Stimulated activated CD4-positive, alpha-beta T cell treated with anti-CD3 and anti-CD28 coated beads, Interleukin-12 subunit alpha, Interleukin-12 subunit beta, amount 100 ng/mL, for 24 hours (primary cell): ENCODE measurements at regions not wholly inside any gene's neighbourhood (a gene's known extent, or its start where the extent isn't known, plus 50 kb on each side); places are given as distances from the start of the nearest gene placed in this dataset.

Source experiments
- DNase-seq, 2 experiments: peaks; one replicate each; pipeline ENCODE4 v3.0.0-alpha.2; 2020; ENCODE audit warnings: low read depth in 2 of 2

GRCh38 chr3:104628185-104628789 is 738.4 kb upstream of the ALCAM start:
- no peak for DNase-seq

DNA sequence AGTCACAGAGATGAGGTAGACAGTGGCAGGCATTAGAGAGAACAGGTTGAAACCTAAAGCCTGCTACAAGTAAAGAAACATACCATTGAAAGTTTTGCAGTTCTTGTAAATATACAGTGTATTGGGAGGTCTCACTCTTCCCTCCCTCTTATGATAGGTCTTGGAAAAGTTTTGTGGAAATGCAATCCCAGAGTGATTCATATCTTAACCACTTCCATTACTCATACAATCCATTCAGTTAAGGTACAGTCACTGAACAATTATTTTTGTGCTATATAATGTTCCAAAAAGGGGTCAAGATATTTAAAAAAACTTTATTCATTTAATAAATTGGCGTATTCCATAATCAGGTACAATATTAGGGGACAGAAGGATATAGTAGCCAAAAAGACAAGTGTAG is 737.7 kb upstream of the ALCAM start:
- DNase-seq: no peak

GRCh38 chr3:104631254-104631653 is 735.5 kb upstream of the ALCAM start:
- DNase-seq: no peak

DNA sequence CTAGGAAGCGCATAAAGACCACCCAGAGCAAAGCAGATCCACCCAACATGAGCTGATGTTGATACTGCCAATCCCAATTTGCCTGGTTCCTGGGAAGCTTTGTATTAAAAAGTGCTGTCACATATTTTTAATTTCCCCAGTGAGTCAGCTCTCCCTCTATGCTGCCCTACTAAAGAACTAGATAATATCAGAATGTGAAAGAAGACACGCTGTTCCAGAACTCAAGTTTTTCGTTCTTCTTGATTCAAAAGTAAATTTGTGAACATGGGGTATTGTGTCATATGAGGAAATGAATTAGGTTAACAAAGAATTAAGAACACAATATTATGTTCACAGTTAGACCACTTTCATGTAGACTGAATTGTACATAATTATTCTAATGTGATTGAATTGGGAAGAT is 734.2 kb upstream of the ALCAM start:
- no peak for DNase-seq

DNA sequence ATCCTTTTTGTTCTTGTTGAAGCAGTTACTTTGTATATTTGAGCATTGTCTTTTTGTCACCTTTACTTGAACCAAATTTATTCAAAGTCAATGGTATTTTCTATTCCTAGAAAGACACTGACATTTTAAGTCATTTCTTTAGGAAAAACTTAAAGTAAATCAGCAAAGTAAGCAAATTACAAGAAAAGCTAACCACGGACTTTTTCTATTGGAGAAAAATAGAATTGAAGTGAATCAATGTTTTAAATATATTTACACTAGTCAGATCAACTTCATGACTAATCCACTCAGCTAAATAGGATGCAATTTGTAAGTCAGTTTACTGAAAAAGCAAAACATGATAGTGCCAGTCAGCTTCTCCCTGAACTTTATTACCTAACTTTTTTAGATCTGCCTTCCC is 733.8 kb upstream of the ALCAM start:
- no peak for DNase-seq

- no peak for DNase-seq
These were observed 730.7 kb upstream of the ALCAM start for GRCh38 chr3:104635872-104636580.

DNA sequence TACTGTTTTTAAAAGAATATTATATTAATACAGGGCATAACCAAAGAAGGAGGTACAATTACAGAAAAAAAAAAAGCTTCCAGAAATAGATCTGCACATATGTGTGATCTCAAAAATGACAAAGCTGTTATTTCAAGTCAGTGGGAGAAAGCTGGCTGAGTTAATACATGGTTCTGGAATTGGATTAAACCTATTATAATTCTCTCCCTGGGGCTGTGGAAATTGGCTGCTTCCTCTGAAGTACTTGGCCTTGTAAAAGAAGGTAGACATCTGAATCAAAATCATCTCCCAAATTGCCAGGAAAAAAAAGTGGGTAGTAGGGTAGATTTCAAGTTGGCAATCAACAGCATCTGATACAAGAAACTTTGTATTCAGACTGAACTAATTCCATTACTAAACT is 723.9 kb upstream of the ALCAM start:
- DNase-seq: no peak

- DNase-seq: no peak
These were observed 720.5 kb upstream of the ALCAM start for GRCh38 chr3:104646196-104646595.

GRCh38 chr3:104648823-104649222 is 717.9 kb upstream of the ALCAM start:
- DNase-seq: no peak

DNA sequence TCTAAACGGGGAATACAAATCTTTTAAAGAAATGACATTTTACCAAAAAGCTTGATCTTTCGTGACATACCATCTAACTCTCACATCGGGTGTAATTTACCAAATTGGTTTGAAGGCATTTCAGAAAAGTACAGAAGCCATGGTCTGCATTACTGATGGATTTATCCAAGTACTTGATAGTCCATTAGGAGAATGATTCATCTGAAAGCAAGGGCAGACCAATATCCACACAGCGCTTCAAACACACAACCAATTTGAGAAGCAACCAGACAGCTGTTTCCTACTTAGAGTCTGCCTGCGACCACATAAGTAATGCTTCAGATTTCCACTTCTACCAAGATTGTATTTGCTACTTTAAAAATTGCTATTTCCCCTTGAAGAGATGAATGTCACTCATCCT is 697.6 kb upstream of the ALCAM start:
- no peak for DNase-seq

DNA sequence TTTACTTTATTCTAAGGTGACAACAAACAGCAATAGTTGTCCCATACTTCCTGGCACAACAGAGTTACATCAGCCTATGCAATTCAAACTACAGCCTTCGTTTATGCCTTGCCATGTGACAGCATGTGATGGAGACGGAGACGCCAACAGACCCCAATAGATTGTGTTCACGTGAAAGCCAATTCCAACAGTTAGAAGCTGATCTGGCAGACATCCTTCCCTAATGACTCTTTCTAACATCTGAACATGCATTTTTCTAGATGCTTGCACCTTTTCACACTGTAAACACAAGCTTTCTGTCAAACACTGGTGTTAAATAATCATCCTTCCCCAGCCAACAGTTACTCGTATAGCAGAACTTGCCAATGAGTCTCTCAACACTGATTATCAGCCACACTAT is 694.4 kb upstream of the ALCAM start:
- DNase-seq: no peak

DNA sequence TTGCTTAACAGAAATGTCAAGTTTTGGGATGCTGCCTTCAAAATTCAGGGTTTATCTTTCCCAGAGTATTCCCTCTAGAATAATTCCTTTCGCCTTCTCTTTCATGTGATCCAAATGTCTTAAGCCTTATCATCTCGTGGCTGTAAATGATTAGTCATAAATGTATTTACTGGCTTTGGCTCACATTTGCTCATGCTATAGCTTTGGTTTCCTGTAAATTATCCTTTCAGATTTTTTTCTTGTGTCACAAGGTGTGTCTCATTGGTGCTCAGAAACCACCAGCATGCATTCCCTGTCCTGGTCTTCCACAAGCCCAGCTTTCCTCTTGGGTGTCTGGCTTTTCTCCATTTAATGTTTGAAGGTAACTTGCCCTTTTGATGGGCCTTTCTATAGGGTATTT is 692.7 kb upstream of the ALCAM start:
- no peak for DNase-seq

- no peak for DNase-seq
These were observed 690.5 kb upstream of the ALCAM start for GRCh38 chr3:104676241-104676640.

DNA sequence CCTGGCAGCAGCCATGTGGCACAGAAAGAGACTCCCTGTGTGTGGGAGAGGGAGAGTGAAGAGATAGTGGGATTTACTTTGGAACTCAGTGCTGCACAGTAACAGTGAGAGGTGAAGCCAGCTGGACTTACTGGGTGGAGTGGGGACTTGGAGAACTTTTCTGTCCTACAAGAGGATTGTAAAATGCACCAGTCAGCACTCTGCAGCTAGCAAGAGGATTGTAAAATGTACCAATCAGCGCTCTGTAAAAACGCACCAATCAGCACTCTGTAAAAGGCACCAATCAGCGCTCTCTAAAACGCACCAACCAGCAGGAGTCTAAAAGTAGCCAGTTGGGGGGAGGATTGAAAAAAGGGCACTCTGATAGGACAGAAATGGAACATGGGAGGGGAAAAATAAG is 688.8 kb upstream of the ALCAM start:
- DNase-seq: no peak

- no peak for DNase-seq
These were observed 681.2 kb upstream of the ALCAM start for GRCh38 chr3:104685492-104685891.

- DNase-seq: no peak
These were observed 679.3 kb upstream of the ALCAM start for GRCh38 chr3:104687362-104687761.

GRCh38 chr3:104696470-104696869 is 670.2 kb upstream of the ALCAM start:
- no peak for DNase-seq

GRCh38 chr3:104711406-104711805 is 655.3 kb upstream of the ALCAM start:
- no peak for DNase-seq

GRCh38 chr3:104715972-104716371 is 650.7 kb upstream of the ALCAM start:
- DNase-seq: no peak

GRCh38 chr3:104717828-104718196 is 648.9 kb upstream of the ALCAM start:
- DNase-seq: no peak

GRCh38 chr3:104723000-104723399 is 643.7 kb upstream of the ALCAM start:
- no peak for DNase-seq

DNA sequence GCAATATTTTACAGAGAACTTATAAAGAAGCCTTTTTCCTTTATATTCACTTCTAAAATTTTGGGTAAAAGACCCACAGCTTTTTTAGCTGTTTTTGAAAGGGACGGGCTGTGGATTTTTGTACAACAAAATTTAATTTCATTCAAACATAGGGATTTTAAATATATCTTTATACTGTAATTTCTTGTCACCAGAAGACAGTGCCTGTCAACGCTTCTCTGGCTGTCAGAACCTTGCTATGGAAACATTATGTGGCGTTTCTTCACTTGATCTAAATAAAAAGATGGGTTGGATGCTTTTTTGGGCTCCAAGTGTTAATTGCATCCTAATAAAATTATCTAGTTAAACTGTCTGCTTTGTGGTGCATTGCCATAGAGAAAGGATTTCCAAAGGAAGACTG is 635.6 kb upstream of the ALCAM start:
- DNase-seq: no peak

- no peak for DNase-seq
These were observed 632.1 kb upstream of the ALCAM start for GRCh38 chr3:104734627-104735026.

DNA sequence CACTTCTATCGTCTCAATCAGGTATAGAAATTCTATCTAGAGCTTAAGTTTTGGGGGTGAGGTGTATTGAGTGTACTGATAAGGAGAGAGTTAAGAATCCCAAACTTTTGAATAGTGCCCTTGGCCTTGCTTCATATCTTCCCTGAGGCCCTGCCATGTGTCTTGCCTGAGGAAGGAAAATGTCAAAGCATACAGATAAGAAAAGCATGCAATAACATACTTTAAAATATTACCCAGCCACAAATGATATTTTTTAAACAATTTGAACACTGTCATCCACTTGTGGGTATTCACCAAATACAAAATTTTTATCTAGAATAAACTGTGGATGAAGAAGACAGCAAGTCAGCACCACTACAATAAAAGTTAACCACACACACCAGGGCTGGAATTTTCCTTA is 631.0 kb upstream of the ALCAM start:
- no peak for DNase-seq
